ENCODE measurements at regions not wholly inside any gene's neighbourhood (a gene's known extent, or its start where the extent isn't known, plus 50 kb on each side); places are given as distances from the start of the nearest gene placed in this dataset.

DNA sequence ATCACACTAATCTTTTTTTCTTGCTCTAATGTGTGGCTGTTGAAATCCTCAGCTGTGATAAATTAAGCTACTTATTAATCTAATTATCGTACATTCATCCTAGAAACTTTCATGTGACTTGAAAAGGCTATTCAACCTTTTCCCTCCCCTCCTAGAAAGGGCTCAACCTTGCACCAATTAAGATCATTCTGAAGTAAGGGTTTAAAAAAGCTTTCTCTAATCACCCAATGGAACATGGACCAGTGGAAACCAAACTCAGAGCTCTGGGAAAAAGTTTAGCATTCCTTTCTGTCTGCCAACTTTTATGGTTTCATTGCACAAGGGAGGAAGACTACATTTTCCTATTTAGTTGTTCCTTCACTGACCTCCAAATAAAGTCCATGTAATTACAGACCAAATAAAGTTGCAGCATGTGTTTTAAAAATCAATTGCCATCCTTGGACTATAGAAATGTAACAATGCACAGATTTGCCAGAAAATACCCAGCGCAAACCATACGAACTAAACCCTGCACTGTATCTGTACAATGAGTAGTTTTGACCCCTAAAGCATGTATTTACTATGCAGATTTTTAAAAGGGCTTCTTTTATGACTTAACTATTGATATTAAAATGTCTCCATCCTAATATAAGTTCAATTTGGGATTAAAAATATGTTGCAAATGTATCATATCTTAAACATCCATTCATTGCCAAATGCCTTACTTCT, 142.6 kb upstream of the OTX2 start:
- TF ChIP-seq CTCF (conservative IDR thresholded peaks at IDR 0.05 in 1 of 2, IDR thresholded peaks at IDR 0.05 in 1 of 2; ENCODE audit: extremely low read depth in 1 of 2, insufficient read depth in 1 of 2, low read depth in 1 of 2, low read length in 2 of 2) (no peak), EZH2 (IDR thresholded peaks at IDR 0.05; ENCODE audit: borderline replicate concordance, low read length) (no peak)
